ENCODE measurements at regions not wholly inside any gene's neighbourhood (a gene's known extent, or its start where the extent isn't known, plus 50 kb on each side); places are given as distances from the start of the nearest gene placed in this dataset.

GRCh38 chr22:48443680-48444079 lies 1384.0 kb downstream of the BRD1 start:
- no peak for DNase-seq (ENCODE audit: low read depth)

- DNase-seq (ENCODE audit: low read depth), result no peak
Measured at GRCh38 chr22:48442663-48443062, 1385.0 kb downstream of the BRD1 start.

- DNase-seq (ENCODE audit: low read depth), result no peak
Measured at GRCh38 chr22:48441553-48441850, 1386.2 kb downstream of the BRD1 start.

GRCh38 chr22:48440673-48441552 lies 1386.8 kb downstream of the BRD1 start:
- DNase-seq (ENCODE audit: low read depth), result no peak

- no peak for DNase-seq (ENCODE audit: low read depth)
Measured at GRCh38 chr22:48440176-48440575, 1387.5 kb downstream of the BRD1 start.

- DNase-seq (ENCODE audit: low read depth), result no peak
Measured at GRCh38 chr22:48439560-48440135, 1388.0 kb downstream of the BRD1 start.

GRCh38 chr22:48438800-48439559 lies 1388.7 kb downstream of the BRD1 start:
- no peak for DNase-seq (ENCODE audit: low read depth)

GRCh38 chr22:48438096-48438495 lies 1389.6 kb downstream of the BRD1 start:
- no peak for DNase-seq (ENCODE audit: low read depth)

- no peak for DNase-seq (ENCODE audit: low read depth)
Measured at GRCh38 chr22:48436201-48436931, 1391.3 kb downstream of the BRD1 start.

- no peak for DNase-seq (ENCODE audit: low read depth)
Measured at GRCh38 chr22:48434868-48435250, 1392.8 kb downstream of the BRD1 start.

GRCh38 chr22:48434156-48434867 lies 1393.4 kb downstream of the BRD1 start:
- DNase-seq (ENCODE audit: low read depth), result no peak

- DNase-seq (ENCODE audit: low read depth), result no peak
Measured at GRCh38 chr22:48433647-48434046, 1394.0 kb downstream of the BRD1 start.

- no peak for DNase-seq (ENCODE audit: low read depth)
Measured at GRCh38 chr22:48432781-48433518, 1394.7 kb downstream of the BRD1 start.

GRCh38 chr22:48431536-48432315 lies 1395.9 kb downstream of the BRD1 start:
- DNase-seq (ENCODE audit: low read depth), result no peak

GRCh38 chr22:48431014-48431413 lies 1396.7 kb downstream of the BRD1 start:
- no peak for DNase-seq (ENCODE audit: low read depth)

GRCh38 chr22:48429446-48430020 lies 1398.1 kb downstream of the BRD1 start:
- no peak for DNase-seq (ENCODE audit: low read depth)

GRCh38 chr22:48428631-48429371 lies 1398.9 kb downstream of the BRD1 start:
- DNase-seq (ENCODE audit: low read depth), result no peak

GRCh38 chr22:48427731-48428211 lies 1399.9 kb downstream of the BRD1 start:
- no peak for DNase-seq (ENCODE audit: low read depth)
